Endothelial cell of umbilical vein (primary cell): ENCODE measurements at regions not wholly inside any gene's neighbourhood (a gene's known extent, or its start where the extent isn't known, plus 50 kb on each side); places are given as distances from the start of the nearest gene placed in this dataset.

Source experiments
- BruUV-seq: library from RNA; stranded (reverse); fragments of 400-500 nt; replicated peaks from 2 replicates; lab custom pipeline; 2021; lab: Mats Ljungman, UMichigan
- CTCF ChIA-PET: fragments of 300-600, 350-600 bp; sonication (Branson Sonifier 250); formaldehyde crosslinking; loops from one replicate; lab custom pipeline; 2021; ENCODE audit warnings: antibody characterized with exemption, inconsistent platforms; lab: Charles Lee
- POLR2A ChIA-PET: fragments of 300-600, 350-600 bp; sonication (Branson Sonifier 250); formaldehyde crosslinking; loops from one replicate; lab custom pipeline; 2021; ENCODE audit warnings: antibody characterized with exemption, inconsistent platforms; lab: Charles Lee
- DNase-seq: peaks from one replicate; pipeline ENCODE4 v3.0.0-alpha.2; 2011; ENCODE audit warnings: low read depth, low spot score
- FAIRE-seq: peaks from 2 replicates; lab custom pipeline; 2011; peaks lifted over from hg19 to GRCh38; lab: Jason Lieb, UNC
- H2AFZ ChIP-seq: 2 replicates; pipeline ENCODE4 v1.6.0; 2012; ENCODE audit warnings: low read depth, low read length, control low read depth, inconsistent platforms
- H3K27ac ChIP-seq: 2 replicates; pipeline ENCODE4 v1.5.1; 2011; ENCODE audit warnings: low read depth, mild to moderate bottlenecking, control low read depth, low read length, moderate library complexity; ENCODE audit not compliant: insufficient read depth
- H3K27me3 ChIP-seq, 2 experiments: 2 replicates each; pipeline versions ENCODE4 v1.6.0 to v1.6.1; 2011; ENCODE audit warnings: low read length in 2 of 2, mixed read lengths in 1 of 2; ENCODE audit not compliant: control insufficient read depth in 2 of 2, insufficient read depth in 2 of 2
- H3K36me3 ChIP-seq, 2 experiments: 2 replicates in 1 of 2; 3 replicates in 1 of 2; pipeline ENCODE4 v1.5.1; 2011; ENCODE audit warnings: low read length in 2 of 2, mild to moderate bottlenecking in 1 of 2, moderate library complexity in 1 of 2; ENCODE audit not compliant: control insufficient read depth in 2 of 2, insufficient read depth in 2 of 2; ENCODE audit errors: extremely low read depth in 1 of 2
- H3K4me1 ChIP-seq: 3 replicates; pipeline ENCODE4 v1.5.1; 2011; ENCODE audit warnings: mild to moderate bottlenecking, low read length; ENCODE audit not compliant: control insufficient read depth, insufficient read depth; ENCODE audit errors: extremely low read depth
- H3K4me2 ChIP-seq: 2 replicates; pipeline ENCODE4 v1.6.1; 2011; ENCODE audit warnings: low read length, control low read depth, mixed read lengths; ENCODE audit not compliant: insufficient read depth
- H3K4me3 ChIP-seq, 3 experiments: fragments of 200-600 bp in 1 of 3; sonication (generic), shearing (Covaris generic) in 1 of 3; replicated peaks in 1 of 3; 2 replicates each; pipeline ENCODE4 v1.5.1; 2011 to 2016; ENCODE audit warnings: control low read depth in 3 of 3, low read length in 3 of 3, mild to moderate bottlenecking in 2 of 3, inconsistent platforms in 1 of 3, low read depth in 1 of 3, moderate library complexity in 1 of 3; ENCODE audit not compliant: insufficient read depth in 1 of 3
- H3K79me2 ChIP-seq: 2 replicates; pipeline ENCODE4 v1.6.0; 2012; ENCODE audit warnings: low read length, inconsistent platforms; ENCODE audit not compliant: control insufficient read depth, insufficient read depth
- H3K9ac ChIP-seq: replicated peaks from 2 replicates; pipeline ENCODE3; 2011; ENCODE audit warnings: low read length, control low read depth; ENCODE audit not compliant: insufficient read depth; ENCODE audit errors: extremely low read depth
- H3K9me1 ChIP-seq: replicated peaks from 3 replicates; pipeline ENCODE4 v1.6.0; 2011; ENCODE audit warnings: mild to moderate bottlenecking, low read length; ENCODE audit not compliant: control insufficient read depth, insufficient read depth; ENCODE audit errors: extremely low read depth
- H3K9me3 ChIP-seq: replicated peaks from 2 replicates; pipeline ENCODE4 v1.5.1; 2012; ENCODE audit warnings: low read length, inconsistent platforms; ENCODE audit not compliant: control insufficient read depth, insufficient read depth
- H4K20me1 ChIP-seq: replicated peaks from 2 replicates; pipeline ENCODE3; 2011; ENCODE audit warnings: mild to moderate bottlenecking, low read length; ENCODE audit not compliant: control insufficient read depth, insufficient read depth; ENCODE audit errors: extremely low read depth
- CTCF ChIP-seq, 2 donors: IDR thresholded peaks; 1 replicate in 1 of 2; 2 replicates in 1 of 2; pipeline ENCODE4 v1.5.1; 2011; ENCODE audit warnings: low read length in 2 of 2, mild to moderate bottlenecking in 2 of 2, moderate library complexity in 2 of 2, control low read depth in 1 of 2, inconsistent platforms in 1 of 2, low read depth in 1 of 2; ENCODE audit not compliant: insufficient read depth in 1 of 2; ENCODE audit errors: extremely low read depth in 1 of 2
- EZH2 ChIP-seq: IDR thresholded peaks from 2 replicates; pipeline ENCODE4 v1.6.1; 2012; ENCODE audit warnings: borderline replicate concordance, low read depth, mild to moderate bottlenecking, moderate library complexity, low read length, inconsistent platforms; ENCODE audit not compliant: severe bottlenecking
- FOS ChIP-seq: IDR thresholded peaks from 2 replicates; pipeline ENCODE4 v1.6.1; 2011; ENCODE audit warnings: mild to moderate bottlenecking, low read length, moderate library complexity, borderline replicate concordance; ENCODE audit not compliant: insufficient read depth
- GATA2 ChIP-seq: IDR thresholded peaks from 2 replicates; pipeline ENCODE4 v1.7.0; 2011; ENCODE audit warnings: low read depth, mild to moderate bottlenecking, moderate library complexity, mixed read lengths, low read length; ENCODE audit not compliant: insufficient read length, insufficient read depth
- JUN ChIP-seq: IDR thresholded peaks from 2 replicates; pipeline ENCODE4 v1.6.1; 2011; ENCODE audit warnings: borderline replicate concordance, low read depth; ENCODE audit not compliant: insufficient read length, insufficient read depth
- MAX ChIP-seq: IDR thresholded peaks from 2 replicates; pipeline ENCODE4 v1.6.1; 2011; ENCODE audit not compliant: insufficient read depth, insufficient read length
- MYC ChIP-seq: IDR thresholded peaks from one replicate; pipeline ENCODE4 v1.6.1; 2011; ENCODE audit warnings: mild to moderate bottlenecking, low read depth, low read length
- POLR2A ChIP-seq: IDR thresholded peaks from 2 replicates; pipeline ENCODE4 v1.6.1; 2012; ENCODE audit warnings: low read depth, mild to moderate bottlenecking, control low read depth, low read length
- POLR2AphosphoS5 ChIP-seq: IDR thresholded peaks from 2 replicates; pipeline ENCODE4 v1.6.1; 2012; ENCODE audit warnings: low read depth, mild to moderate bottlenecking, control low read depth, low read length, moderate library complexity; ENCODE audit not compliant: insufficient read depth
- dilution Hi-C: fragments of 300-500 bp; cut with MboI; formaldehyde crosslinking; loops from one replicate; pipeline ENCODE4 v1.15.0; 2019; ENCODE audit warnings: low sequenced_read_pairs; ENCODE audit not compliant: extremely low pct_ligation_motif_present
- intact Hi-C: fragments of 100-400 bp; cut with micrococcal nuclease; formaldehyde crosslinking; loops from one replicate; pipeline ENCODE4 v1.10.0; 2022

- TF ChIP-seq FOS: no peak
- Histone ChIP-seq H3K36me3 (no peaks in the 10 kb centered on the region), H4K20me1 (no peaks in the 10 kb centered on the region), H3K79me2 (no peaks in the 10 kb centered on the region), H3K27me3 (no peaks in the 10 kb centered on the region), H3K27ac (no peak overlapping the region), H3K4me3 (no peak overlapping the region), H3K4me1 (no peaks in the 10 kb centered on the region), H3K9ac (no peak overlapping the region), H3K4me2 (no peak overlapping the region), H3K9me1 (no peaks in the 10 kb centered on the region), H2AFZ (no peak overlapping the region), H3K9me3 (peaks cover 7% of the 10 kb centered on the region)
- intact Hi-C loops (no loop called here), dilution Hi-C loops (no loop called here)
- FAIRE-seq: no peak
- BruUV-seq: no TSS peak
- ChIA-PET POLR2A (no interaction called here), CTCF (no interaction called here)
- no peak for DNase-seq
Measured at GRCh38 chr2:6665093-6666045, 200.3 kb downstream of the CMPK2 start.

- H3K4me2 ChIP-seq: no peak overlapping the region
- DNase-seq (no peak), FAIRE-seq (no peak)
- H3K4me3 ChIP-seq: no peak overlapping the region
- H3K9me3 ChIP-seq: peaks cover 3% of the 10 kb centered on the region
- no peaks in the 10 kb centered on the region for H3K27me3 ChIP-seq
- H3K27ac ChIP-seq: no peak overlapping the region
- H2AFZ ChIP-seq: no peak overlapping the region
- BruUV-seq: no TSS peak
- intact Hi-C loops (no loop called here), dilution Hi-C loops (no loop called here)
- H3K9me1 ChIP-seq: no peaks in the 10 kb centered on the region
- ChIA-PET CTCF (no interaction called here), POLR2A (no interaction called here)
- H3K36me3 ChIP-seq: no peaks in the 10 kb centered on the region
- no peaks in the 10 kb centered on the region for H3K79me2 ChIP-seq
- H3K4me1 ChIP-seq: no peaks in the 10 kb centered on the region
- no peaks in the 10 kb centered on the region for H4K20me1 ChIP-seq
- no peak overlapping the region for H3K9ac ChIP-seq
- TF ChIP-seq MYC: no peak
- no peak for TF ChIP-seq JUN
- no peak for TF ChIP-seq POLR2AphosphoS5
- no peak for TF ChIP-seq POLR2A
- no peak for TF ChIP-seq EZH2
- TF ChIP-seq MAX: no peak
- TF ChIP-seq GATA2: no peak
- TF ChIP-seq FOS: no peak
- no peak for TF ChIP-seq CTCF (IDR thresholded peaks at IDR 0.05; ENCODE audit: extremely low read depth in 1 of 2, insufficient read depth in 1 of 2, low read depth in 1 of 2, low read length in 2 of 2)
Measured at GRCh38 chr2:6667326-6667725, 198.4 kb downstream of the CMPK2 start.
